HEK293 (cell line): ENCODE measurements at regions not wholly inside any gene's neighbourhood (a gene's known extent, or its start where the extent isn't known, plus 50 kb on each side); places are given as distances from the start of the nearest gene placed in this dataset.

Source experiments
- CTCF ChIP-seq: fragments of 450-650 bp; formaldehyde crosslinking; IDR thresholded peaks from 2 replicates; pipeline ENCODE4 v1.5.1; 2016; ENCODE audit warnings: missing biosample characterization, missing genetic modification characterization
- ELK4 ChIP-seq: IDR thresholded peaks from 2 replicates; pipeline ENCODE4 v1.6.1; 2011; ENCODE audit warnings: mild to moderate bottlenecking, low read depth, low read length, borderline replicate concordance
- KLF16 ChIP-seq: fragments of 450-650 bp; formaldehyde crosslinking; IDR thresholded peaks from 2 replicates; pipeline ENCODE4 v1.5.1; 2017; ENCODE audit warnings: missing biosample characterization, missing genetic modification characterization
- KLF8 ChIP-seq: fragments of 450-650 bp; formaldehyde crosslinking; IDR thresholded peaks from 2 replicates; pipeline ENCODE4 v1.5.1; 2016; ENCODE audit warnings: missing biosample characterization, missing genetic modification characterization
- REPIN1 ChIP-seq: fragments of 450-650 bp; formaldehyde crosslinking; IDR thresholded peaks from 2 replicates; pipeline ENCODE4 v1.5.1; 2017; ENCODE audit warnings: missing biosample characterization, missing genetic modification characterization, low read depth
- ZBTB21 ChIP-seq: fragments of 450-650 bp; formaldehyde crosslinking; IDR thresholded peaks from 2 replicates; pipeline ENCODE4 v1.5.1; 2017; ENCODE audit warnings: missing biosample characterization, missing genetic modification characterization
- ZNF155 ChIP-seq: fragments of 450-650 bp; formaldehyde crosslinking; IDR thresholded peaks from 2 replicates; pipeline ENCODE4 v1.5.1; 2016; ENCODE audit warnings: missing biosample characterization, missing genetic modification characterization
- ZNF221 ChIP-seq: fragments of 450-650 bp; formaldehyde crosslinking; IDR thresholded peaks from 2 replicates; pipeline ENCODE4 v1.5.1; 2017; ENCODE audit warnings: missing biosample characterization, missing genetic modification characterization, borderline replicate concordance
- ZNF558 ChIP-seq: fragments of 450-650 bp; formaldehyde crosslinking; IDR thresholded peaks from 2 replicates; pipeline ENCODE4 v1.5.1; 2016; ENCODE audit warnings: missing biosample characterization, missing genetic modification characterization
- ZNF596 ChIP-seq: fragments of 450-650 bp; IDR thresholded peaks from 2 replicates; pipeline ENCODE4 v1.5.0; 2018; ENCODE audit warnings: missing biosample characterization, mild to moderate bottlenecking, missing genetic modification characterization, moderate library complexity
- ZNF639 ChIP-seq: fragments of 450-650 bp; formaldehyde crosslinking; IDR thresholded peaks from 2 replicates; pipeline ENCODE4 v1.5.1; 2016; ENCODE audit warnings: missing biosample characterization, missing genetic modification characterization
- ZNF701 ChIP-seq: fragments of 450-650 bp; formaldehyde crosslinking; IDR thresholded peaks from 2 replicates; pipeline ENCODE4 v1.5.1; 2016; ENCODE audit warnings: missing biosample characterization, missing genetic modification characterization
- ZXDB ChIP-seq: fragments of 450-650 bp; formaldehyde crosslinking; IDR thresholded peaks from 2 replicates; pipeline ENCODE4 v1.5.1; 2016; ENCODE audit warnings: missing biosample characterization, missing genetic modification characterization

GRCh38 chr5:89315286-89316100, 432.5 kb upstream of the MEF2C start:
- TF ChIP-seq REPIN1 (tag by site-specific recombination) = no peak
- TF ChIP-seq KLF16 (tag by site-specific recombination) = no peak
- no peak for TF ChIP-seq CTCF (tag by site-specific recombination)
- no peak for TF ChIP-seq ZXDB (tag by site-specific recombination)
- TF ChIP-seq ZNF701 = no peak
- no peak for TF ChIP-seq ZNF639 (tag by site-specific recombination)
- TF ChIP-seq ZBTB21 (tag by site-specific recombination) = no peak
- TF ChIP-seq ZNF596 (tag by site-specific recombination) = no peak
- no peak for TF ChIP-seq ZNF155 (tag by site-specific recombination)
- TF ChIP-seq ZNF558 (tag by site-specific recombination) = no peak
- no peak for TF ChIP-seq KLF8 (tag by site-specific recombination)
- TF ChIP-seq ZNF221 (tag by site-specific recombination) = no peak
- no peak for TF ChIP-seq ELK4
